Activated T-helper 2 cell treated with anti-CD3 and anti-CD28 coated beads, Interferon-gamma antibody, Interleukin-2, Interleukin-4, amounts not matched to agents 10 μg/mL and 5 μg/mL and 100 μg/mL, durations not matched to agents 14 hours and 24 hours and 36 hours (primary cell): ENCODE measurements at regions not wholly inside any gene's neighbourhood (a gene's known extent, or its start where the extent isn't known, plus 50 kb on each side); places are given as distances from the start of the nearest gene placed in this dataset.
"Not testable (repeated sequence)": the region's sequence is repeated elsewhere in the genome, so short reads cannot be mapped to it uniquely, and the experiment has no call there.

Experiments
- DNase-seq: peaks from one replicate; pipeline ENCODE4 v3.0.0; 2021; ENCODE audit warnings: low spot score
- H3K27ac Mint-ChIP-seq: one replicate; pipeline ENCODE4 v1.8.0; 2021; ENCODE audit warnings: mixed read lengths
- H3K27me3 Mint-ChIP-seq: one replicate; pipeline ENCODE4 v1.8.0; 2021; ENCODE audit warnings: low read depth, mixed read lengths
- H3K36me3 Mint-ChIP-seq: one replicate; pipeline ENCODE4 v1.8.0; 2021; ENCODE audit warnings: low read depth, mixed read lengths
- H3K4me1 Mint-ChIP-seq: one replicate; pipeline ENCODE4 v1.8.0; 2021; ENCODE audit warnings: low read depth, mixed read lengths
- H3K4me3 Mint-ChIP-seq: one replicate; pipeline ENCODE4 v1.8.0; 2021; ENCODE audit warnings: low read depth, mild to moderate bottlenecking, moderate library complexity, mixed read lengths
- H3K9me3 Mint-ChIP-seq: one replicate; pipeline ENCODE4 v1.8.0; 2021; ENCODE audit warnings: mixed read lengths
- intact Hi-C: fragments of 100-400 bp; cut with micrococcal nuclease; formaldehyde crosslinking; loops from one replicate; pipeline ENCODE4 v1.15.1; 2023

DNA sequence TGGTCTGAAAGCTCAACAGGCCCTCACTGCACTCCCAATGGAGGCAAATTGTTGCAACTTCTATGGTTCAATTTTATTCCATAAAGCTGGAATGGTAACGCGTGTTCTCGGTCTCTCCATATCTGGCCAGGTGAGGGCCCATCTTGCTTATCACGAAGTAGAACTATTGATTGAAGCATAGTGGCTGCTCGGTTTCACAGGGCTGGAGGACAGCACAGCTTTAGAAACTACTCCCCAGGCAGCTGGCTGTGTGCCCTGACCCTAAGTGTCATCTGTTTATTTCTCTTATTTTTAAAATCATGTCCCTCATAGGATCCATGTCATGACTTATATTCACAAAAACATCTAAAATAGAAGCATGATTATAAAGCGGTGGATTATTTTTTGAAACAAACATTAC, 223.4 kb downstream of the NPR3 start:
- Mint-ChIP-seq H3K9me3 (no peaks in the 10 kb centered on the region), H3K4me1 (no peaks in the 10 kb centered on the region), H3K27ac (no peak overlapping the region), H3K27me3 (no peaks in the 10 kb centered on the region), H3K4me3 (no peak overlapping the region), H3K36me3 (no peaks in the 10 kb centered on the region)
- intact Hi-C loops, result no loop called here
- DNase-seq, result no peak

- no peaks in the 10 kb centered on the region for H3K27me3 Mint-ChIP-seq
- no peak for DNase-seq
- intact Hi-C loops, result no loop called here
- no peaks in the 10 kb centered on the region for H3K4me1 Mint-ChIP-seq
- no peak overlapping the region for H3K27ac Mint-ChIP-seq
- no peaks in the 10 kb centered on the region for H3K9me3 Mint-ChIP-seq
- no peaks in the 10 kb centered on the region for H3K36me3 Mint-ChIP-seq
- H3K4me3 Mint-ChIP-seq, result no peak overlapping the region
These were observed 224.2 kb downstream of the NPR3 start for GRCh38 chr5:32935283-32935682.

DNA sequence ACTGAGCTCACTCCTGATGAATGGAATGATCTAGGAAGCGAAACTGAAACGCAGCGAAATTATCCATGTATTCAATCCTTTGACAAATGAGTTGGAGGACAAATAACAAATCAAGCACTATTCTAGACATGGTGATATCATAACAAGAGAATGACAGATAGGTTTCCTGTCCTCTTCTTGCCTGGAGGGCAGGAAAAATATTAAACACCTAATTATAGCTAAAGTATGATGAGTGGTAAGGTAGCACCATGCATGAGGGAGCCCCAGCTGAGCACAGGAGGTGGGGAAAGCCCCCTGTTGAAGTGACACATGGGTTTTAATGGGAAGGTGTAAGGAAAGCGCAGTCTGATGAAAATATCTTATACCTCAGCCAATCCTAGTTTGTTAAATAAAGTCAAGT, 225.2 kb downstream of the NPR3 start:
- Mint-ChIP-seq H3K36me3 (no peaks in the 10 kb centered on the region), H3K9me3 (no peaks in the 10 kb centered on the region), H3K4me3 (no peak overlapping the region), H3K4me1 (no peaks in the 10 kb centered on the region), H3K27me3 (no peaks in the 10 kb centered on the region), H3K27ac (no peak overlapping the region)
- DNase-seq, result no peak
- intact Hi-C loops, result no loop called here

GRCh38 chr5:32942225-32942989, 231.3 kb downstream of the NPR3 start:
- no peak for DNase-seq

DNA sequence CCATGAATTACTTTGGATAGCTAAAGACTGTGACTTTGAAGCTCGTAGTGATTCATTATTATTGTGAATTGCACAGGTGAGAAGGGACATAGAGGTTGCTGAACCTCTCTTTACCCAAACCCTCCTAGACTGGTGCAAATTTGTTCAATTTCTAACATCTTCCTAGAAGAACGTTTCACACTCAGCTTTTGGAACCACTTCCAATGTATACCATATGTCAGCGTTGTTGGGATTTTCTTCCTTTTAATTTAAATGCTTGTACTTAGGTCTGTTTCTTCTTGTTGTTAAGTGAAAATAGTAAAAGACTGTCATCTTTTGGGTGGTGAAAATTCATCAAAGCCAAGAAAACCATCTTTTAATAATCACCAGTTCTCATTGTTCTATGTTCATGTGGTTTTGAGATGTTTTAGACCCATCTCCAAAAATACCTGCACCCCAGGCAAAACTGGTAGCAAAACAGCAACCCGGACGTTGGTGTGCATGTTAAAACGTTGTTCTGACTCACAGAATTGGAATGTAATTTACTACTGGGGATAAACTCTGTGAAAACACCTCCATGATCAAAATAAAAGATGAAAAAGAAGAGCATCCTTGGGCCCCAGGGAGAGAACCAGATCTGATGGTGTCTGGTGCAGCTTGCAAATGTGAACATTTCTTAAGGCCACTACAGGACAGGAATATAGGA, 238.3 kb downstream of the NPR3 start:
- no peak overlapping the region for H3K27ac Mint-ChIP-seq
- H3K27me3 Mint-ChIP-seq, result no peaks in the 10 kb centered on the region
- no peaks in the 10 kb centered on the region for H3K9me3 Mint-ChIP-seq
- H3K4me1 Mint-ChIP-seq, result no peaks in the 10 kb centered on the region
- intact Hi-C loops, result no loop called here
- no peak for DNase-seq
- H3K36me3 Mint-ChIP-seq, result no peaks in the 10 kb centered on the region
- H3K4me3 Mint-ChIP-seq, result no peak overlapping the region

More at GRCh38 chr5:32942225-32942989, 231.3 kb downstream of the NPR3 start:
- no peaks in the 10 kb centered on the region for H3K4me1 Mint-ChIP-seq
- no peaks in the 10 kb centered on the region for H3K9me3 Mint-ChIP-seq
- H3K4me3 Mint-ChIP-seq, result no peak overlapping the region
- intact Hi-C loops, result loop anchor here (5.0 kb wide), 1 partner anchor 235 kb away; no protein-coding TSS in a partner anchor
- no peaks in the 10 kb centered on the region for H3K36me3 Mint-ChIP-seq
- no peaks in the 10 kb centered on the region for H3K27me3 Mint-ChIP-seq
- H3K27ac Mint-ChIP-seq, result no peak overlapping the region

DNA sequence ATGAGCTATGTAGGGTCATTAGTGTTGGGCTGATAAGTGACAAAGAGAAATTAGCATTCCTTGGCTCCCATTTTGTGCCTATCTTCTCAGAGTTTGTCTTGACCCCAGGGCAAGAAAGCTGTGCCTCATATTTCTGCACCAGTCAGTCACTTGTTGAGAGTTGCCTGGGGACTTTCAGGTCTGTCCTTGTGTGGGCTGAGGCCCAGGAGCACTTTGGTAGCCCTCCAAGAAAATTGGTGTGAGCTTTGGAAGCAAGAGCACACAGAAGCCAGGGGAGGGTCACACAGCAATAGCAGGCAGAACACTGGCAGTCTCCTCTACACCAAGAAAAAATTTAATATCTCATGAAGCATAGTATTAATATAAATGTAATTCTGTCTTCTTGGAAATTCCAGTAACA, 239.9 kb downstream of the NPR3 start:
- intact Hi-C loops, result no loop called here
- H3K36me3 Mint-ChIP-seq, result no peaks in the 10 kb centered on the region
- no peak overlapping the region for H3K27ac Mint-ChIP-seq
- DNase-seq, result no peak
- H3K9me3 Mint-ChIP-seq, result no peaks in the 10 kb centered on the region
- H3K27me3 Mint-ChIP-seq, result no peaks in the 10 kb centered on the region
- H3K4me1 Mint-ChIP-seq, result no peaks in the 10 kb centered on the region
- no peak overlapping the region for H3K4me3 Mint-ChIP-seq

- Mint-ChIP-seq H3K27ac (no peak overlapping the region), H3K27me3 (no peaks in the 10 kb centered on the region), H3K4me3 (no peak overlapping the region), H3K36me3 (no peaks in the 10 kb centered on the region), H3K9me3 (no peaks in the 10 kb centered on the region), H3K4me1 (no peaks in the 10 kb centered on the region)
- intact Hi-C loops, result no loop called here
- no peak for DNase-seq
These were observed 240.8 kb downstream of the NPR3 start for GRCh38 chr5:32951878-32952277.

GRCh38 chr5:32952421-32952820, 241.3 kb downstream of the NPR3 start:
- H3K36me3 Mint-ChIP-seq, H3K4me3 Mint-ChIP-seq, intact Hi-C loops, DNase-seq, H3K27ac Mint-ChIP-seq, H3K27me3 Mint-ChIP-seq, H3K9me3 Mint-ChIP-seq, H3K4me1 Mint-ChIP-seq: not testable (repeated sequence)

DNA sequence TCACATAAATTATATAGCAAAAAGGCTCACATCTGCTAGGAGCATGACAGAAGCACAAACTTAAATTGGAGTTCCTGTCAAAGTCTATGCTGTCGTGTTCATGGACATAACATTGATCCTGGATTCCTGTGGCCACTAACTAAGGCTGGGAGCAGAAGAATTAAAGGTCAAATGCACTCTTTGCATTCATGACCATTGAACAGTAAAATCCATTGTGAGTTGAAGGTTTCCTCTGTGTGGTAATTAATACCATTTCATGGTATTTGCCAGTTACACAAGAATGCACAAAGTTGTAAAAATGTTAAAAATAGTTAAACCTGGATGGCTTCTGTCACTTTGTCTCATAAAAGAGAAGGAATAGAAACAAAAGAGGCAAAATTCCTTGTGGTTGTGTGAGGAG, 242.6 kb downstream of the NPR3 start:
- DNase-seq, result no peak
- Mint-ChIP-seq H3K9me3 (peaks cover 5% of the 10 kb centered on the region), H3K4me1 (no peaks in the 10 kb centered on the region), H3K27ac (no peak overlapping the region), H3K4me3 (no peak overlapping the region), H3K36me3 (no peaks in the 10 kb centered on the region), H3K27me3 (no peaks in the 10 kb centered on the region)
- intact Hi-C loops, result no loop called here

DNA sequence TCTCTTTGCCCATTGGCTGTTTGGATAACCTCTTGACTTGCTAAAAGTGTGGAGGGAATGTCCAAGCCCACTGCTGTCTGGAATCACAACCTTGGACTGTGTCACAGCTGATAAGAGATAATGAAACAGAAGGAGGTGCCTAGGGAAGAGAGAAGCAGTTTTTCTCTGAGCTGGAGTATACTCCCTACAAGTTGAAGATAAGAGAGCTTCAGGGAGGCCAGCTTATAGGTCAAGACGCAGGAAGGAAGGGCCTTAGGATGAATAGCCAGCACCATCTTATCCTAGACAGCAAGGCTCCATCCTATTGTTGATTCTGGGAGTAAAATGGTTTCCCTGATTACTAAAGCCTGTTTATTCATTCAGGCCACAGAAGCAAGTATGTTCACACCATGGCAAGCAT, 244.7 kb downstream of the NPR3 start:
- intact Hi-C loops, result no loop called here
- Mint-ChIP-seq H3K36me3 (no peaks in the 10 kb centered on the region), H3K4me1 (no peaks in the 10 kb centered on the region), H3K27ac (no peak overlapping the region), H3K27me3 (no peaks in the 10 kb centered on the region), H3K9me3 (peaks cover 5% of the 10 kb centered on the region), H3K4me3 (no peak overlapping the region)
- no peak for DNase-seq

DNA sequence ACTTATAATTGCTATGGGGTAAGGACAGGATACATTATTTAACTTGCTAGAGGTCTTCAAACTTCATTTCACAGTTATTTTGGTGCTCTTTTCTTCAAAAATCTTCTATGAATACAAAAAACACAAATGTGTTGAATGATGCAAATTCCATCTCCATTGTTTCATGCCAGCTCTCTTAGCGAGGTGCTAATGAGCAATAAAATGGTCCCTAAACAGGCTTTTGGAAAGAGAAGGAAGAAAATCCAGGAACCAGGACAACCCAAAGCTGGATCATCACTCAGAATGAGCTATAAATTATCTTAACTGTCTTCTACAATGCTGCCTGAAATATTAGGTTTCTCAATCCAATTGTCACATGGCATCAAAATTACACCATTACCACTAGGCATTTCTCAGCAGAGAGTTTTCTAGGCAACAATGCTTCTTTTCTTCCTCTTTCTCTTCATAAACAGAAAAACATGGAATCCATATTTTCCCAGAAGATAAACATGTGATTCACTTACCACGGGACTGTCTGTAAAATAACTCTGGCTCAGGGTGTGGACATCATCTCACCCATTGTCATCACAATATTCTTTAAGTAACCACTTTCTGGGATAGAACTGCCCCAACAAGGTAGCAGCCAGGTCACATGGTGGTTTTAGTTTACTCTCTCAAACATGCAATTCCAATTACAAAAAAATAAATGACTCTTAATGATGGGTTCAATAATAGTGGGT, 249.4 kb downstream of the NPR3 start:
- Mint-ChIP-seq H3K36me3 (no peaks in the 10 kb centered on the region), H3K4me1 (no peaks in the 10 kb centered on the region), H3K27me3 (no peaks in the 10 kb centered on the region), H3K4me3 (no peak overlapping the region), H3K9me3 (peaks cover 5% of the 10 kb centered on the region), H3K27ac (no peak overlapping the region)
- intact Hi-C loops, result no loop called here
- DNase-seq, result no peak

DNA sequence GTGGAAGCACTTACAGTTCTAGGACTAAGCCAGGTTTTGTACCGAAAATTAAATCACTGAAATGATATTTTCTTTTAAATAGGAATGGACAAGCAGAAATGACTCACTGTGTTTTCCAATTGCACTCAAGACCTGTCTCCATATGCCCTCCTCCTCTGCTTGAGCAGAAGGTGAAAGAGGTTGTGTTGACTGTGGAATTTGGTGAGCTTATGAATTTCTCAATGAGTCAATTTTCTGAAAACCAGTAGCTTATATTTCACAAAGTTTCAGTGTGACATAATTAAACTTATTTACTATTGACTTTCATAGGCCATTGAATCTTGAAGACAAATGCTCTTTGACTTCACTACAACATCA, 249.9 kb downstream of the NPR3 start:
- Mint-ChIP-seq H3K27ac (no peak overlapping the region), H3K4me1 (no peaks in the 10 kb centered on the region), H3K36me3 (no peaks in the 10 kb centered on the region), H3K27me3 (no peaks in the 10 kb centered on the region), H3K4me3 (no peak overlapping the region), H3K9me3 (peaks cover 5% of the 10 kb centered on the region)
- no peak for DNase-seq
- intact Hi-C loops, result no loop called here

DNA sequence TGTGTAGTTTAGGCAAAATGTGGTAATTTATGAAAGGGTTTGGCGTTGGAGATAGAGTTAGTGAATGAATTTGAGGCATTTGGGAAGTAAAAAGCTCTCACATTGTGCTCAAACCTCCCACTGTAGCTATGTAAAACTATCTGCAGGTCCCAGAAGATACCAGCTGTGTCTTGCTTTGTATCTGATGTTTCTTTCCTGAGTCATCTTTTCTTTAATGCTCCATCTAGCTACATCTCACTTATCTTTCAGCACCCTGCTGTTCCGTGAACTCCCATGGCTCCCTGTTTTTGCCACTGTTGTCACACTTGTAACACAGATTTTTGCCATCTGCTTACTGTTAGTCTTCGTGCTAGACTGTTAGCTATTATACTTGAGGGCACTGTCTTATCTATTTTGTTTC, 253.1 kb downstream of the NPR3 start:
- no peaks in the 10 kb centered on the region for H3K4me1 Mint-ChIP-seq
- DNase-seq, result no peak
- intact Hi-C loops, result no loop called here

More for the DNA sequence above, 253.1 kb downstream of the NPR3 start:
- Mint-ChIP-seq H3K9me3 (no peaks in the 10 kb centered on the region), H3K27me3 (no peaks in the 10 kb centered on the region), H3K4me3 (no peak overlapping the region), H3K27ac (no peak overlapping the region), H3K36me3 (no peaks in the 10 kb centered on the region)
